IMR-90 (cell line): ENCODE measurements at regions not wholly inside any gene's neighbourhood (a gene's known extent, or its start where the extent isn't known, plus 50 kb on each side); places are given as distances from the start of the nearest gene placed in this dataset.

ENCODE experiments used
- ATAC-seq: fragments of 200-7000 bp; cut with Tn5 transposase; 2 replicates; pipeline ENCODE4 v1.9.1; 2020; ENCODE audit warnings: low read depth, mild to moderate bottlenecking, moderate library complexity
- BruUV-seq: library from RNA; stranded (reverse); fragments of 400-500 nt; replicated peaks from 2 replicates; lab custom pipeline; 2021; lab: Mats Ljungman, UMichigan
- CTCF ChIA-PET: fragments of 300-600 bp; formaldehyde crosslinking; extraction: SDS; loops from one replicate; lab custom pipeline; 2021; ENCODE audit warnings: antibody characterized with exemption; lab: Yijun Ruan, JAX
- POLR2A ChIA-PET: fragments of 300-600 bp; sonication (Branson Sonifier 250); formaldehyde crosslinking; loops from one replicate; lab custom pipeline; 2022; ENCODE audit warnings: antibody characterized with exemption; ENCODE audit not compliant: unreplicated experiment; lab: Charles Lee
- DNase-seq: peaks from one replicate; pipeline ENCODE4 v3.0.0; 2013
- H2AFZ ChIP-seq: replicated peaks from 2 replicates; pipeline ENCODE3; 2013; ENCODE audit warnings: low read length, mild to moderate bottlenecking; ENCODE audit not compliant: poor library complexity
- H2AK5ac ChIP-seq: 2 replicates; pipeline ENCODE4 v1.6.1; 2013; ENCODE audit warnings: low read depth, low read length, inconsistent platforms
- H2AK9ac ChIP-seq: replicated peaks from 2 replicates; pipeline ENCODE3; 2013; ENCODE audit warnings: mild to moderate bottlenecking, low read depth, low read length, moderate library complexity; ENCODE audit not compliant: poor library complexity
- H2BK120ac ChIP-seq: 2 replicates; pipeline ENCODE4 v1.6.1; 2013; ENCODE audit warnings: low read depth, low read length, inconsistent platforms
- H2BK15ac ChIP-seq: 3 replicates; pipeline ENCODE4 v1.6.1; 2013; ENCODE audit warnings: low read depth, low read length, inconsistent platforms
- H2BK20ac ChIP-seq: 2 replicates; pipeline ENCODE4 v1.6.1; 2013; ENCODE audit warnings: low read depth, mild to moderate bottlenecking, inconsistent platforms, low read length, moderate library complexity
- H2BK5ac ChIP-seq: 2 replicates; pipeline ENCODE4 v1.6.1; 2013; ENCODE audit warnings: mild to moderate bottlenecking, low read depth, low read length, inconsistent platforms; ENCODE audit not compliant: poor library complexity, severe bottlenecking
- H3K14ac ChIP-seq: replicated peaks from 2 replicates; pipeline ENCODE4 v1.6.1; 2013; ENCODE audit warnings: low read depth, low read length, inconsistent platforms
- H3K18ac ChIP-seq: 2 replicates; pipeline ENCODE4 v1.6.1; 2013; ENCODE audit warnings: low read depth, low read length, control low read depth
- H3K23ac ChIP-seq: 2 replicates; pipeline ENCODE4 v1.6.1; 2013; ENCODE audit warnings: low read depth, low read length, inconsistent platforms
- H3K27ac ChIP-seq: 2 replicates; pipeline ENCODE4 v1.5.1; 2013; ENCODE audit warnings: mild to moderate bottlenecking, control low read depth, low read length; ENCODE audit not compliant: insufficient read depth
- H3K27me3 ChIP-seq: 2 replicates; pipeline ENCODE4 v1.6.1; 2013; ENCODE audit warnings: low read length; ENCODE audit not compliant: control insufficient read depth, insufficient read depth
- H3K36me3 ChIP-seq: 2 replicates; pipeline ENCODE4 v1.6.1; 2013; ENCODE audit warnings: low read length, mixed read lengths; ENCODE audit not compliant: control insufficient read depth, insufficient read depth
- H3K4ac ChIP-seq: 2 replicates; pipeline ENCODE4 v1.6.1; 2013; ENCODE audit warnings: low read depth, low read length, inconsistent platforms
- H3K4me1 ChIP-seq: 2 replicates; pipeline ENCODE4 v1.6.1; 2013; ENCODE audit warnings: low read length, mixed read lengths; ENCODE audit not compliant: control insufficient read depth, insufficient read depth
- H3K4me2 ChIP-seq: 2 replicates; pipeline ENCODE4 v1.6.1; 2013; ENCODE audit warnings: low read depth, mild to moderate bottlenecking, control low read depth, low read length, moderate library complexity
- H3K4me3 ChIP-seq: 2 replicates; pipeline ENCODE4 v1.5.1; 2013; ENCODE audit warnings: low read depth, mild to moderate bottlenecking, control low read depth, low read length, moderate library complexity; ENCODE audit not compliant: insufficient read depth
- H3K56ac ChIP-seq: 2 replicates; pipeline ENCODE4 v1.6.1; 2013; ENCODE audit warnings: low read length, inconsistent platforms; ENCODE audit not compliant: insufficient read depth; ENCODE audit errors: extremely low read depth
- H3K79me1 ChIP-seq, 2 experiments: 2 replicates each; pipeline ENCODE4 v1.6.1; 2013; ENCODE audit warnings: low read length in 2 of 2, inconsistent platforms in 1 of 2, low read depth in 1 of 2
- H3K9ac ChIP-seq: 2 replicates; pipeline ENCODE4 v1.6.1; 2013; ENCODE audit warnings: low read depth, low read length, control low read depth
- H3K9me1 ChIP-seq: 2 replicates; pipeline ENCODE4 v1.6.1; 2013; ENCODE audit warnings: low read length, inconsistent platforms; ENCODE audit not compliant: insufficient read depth
- H3K9me3 ChIP-seq: 2 replicates; pipeline ENCODE4 v1.6.1; 2013; ENCODE audit warnings: low read length; ENCODE audit not compliant: control insufficient read depth, insufficient read depth
- H4K20me1 ChIP-seq: 2 replicates; pipeline ENCODE4 v1.6.1; 2013; ENCODE audit warnings: low read length, inconsistent platforms; ENCODE audit not compliant: insufficient read depth
- H4K5ac ChIP-seq: 2 replicates; pipeline ENCODE4 v1.6.1; 2013; ENCODE audit warnings: mild to moderate bottlenecking, low read depth, low read length, control low read depth
- H4K8ac ChIP-seq, 2 experiments: 2 replicates each; pipeline ENCODE4 v1.6.1; 2013; ENCODE audit warnings: low read depth in 2 of 2, low read length in 2 of 2, control low read depth in 1 of 2, inconsistent platforms in 1 of 2
- H4K91ac ChIP-seq: 2 replicates; pipeline ENCODE4 v1.6.1; 2013; ENCODE audit warnings: low read depth, low read length, inconsistent platforms; ENCODE audit not compliant: insufficient read depth
- BHLHE40 ChIP-seq: fragments of 150-350 bp; IDR thresholded peaks from 2 replicates; pipeline ENCODE4 v1.6.1; 2016; ENCODE audit warnings: mild to moderate bottlenecking, low read depth, low read length
- CEBPB ChIP-seq: IDR thresholded peaks from 2 replicates; pipeline ENCODE4 v1.6.1; 2012; ENCODE audit warnings: low read depth, low read length, improper control_type of control experiment
- CHD1 ChIP-seq: IDR thresholded peaks from 2 replicates; pipeline ENCODE4 v1.6.1; 2012; ENCODE audit warnings: low read depth, low read length, improper control_type of control experiment
- ELK1 ChIP-seq: fragments of 150-350 bp; IDR thresholded peaks from 2 replicates; pipeline ENCODE4 v1.6.1; 2016; ENCODE audit warnings: low read depth, mild to moderate bottlenecking, low read length, moderate library complexity, borderline replicate concordance
- FOS ChIP-seq: fragments of 150-350 bp; IDR thresholded peaks from 2 replicates; pipeline ENCODE4 v1.6.1; 2016; ENCODE audit warnings: low read depth, low read length
- MAFK ChIP-seq: IDR thresholded peaks from 2 replicates; pipeline ENCODE4 v1.6.1; 2012; ENCODE audit warnings: low read depth, low read length, improper control_type of control experiment
- MAZ ChIP-seq: IDR thresholded peaks from 2 replicates; pipeline ENCODE4 v1.6.1; 2012; ENCODE audit warnings: low read depth, mild to moderate bottlenecking, low read length, improper control_type of control experiment, moderate library complexity, borderline replicate concordance
- MXI1 ChIP-seq: IDR thresholded peaks from 2 replicates; pipeline ENCODE4 v1.6.1; 2012; ENCODE audit warnings: low read depth, mild to moderate bottlenecking, low read length, moderate library complexity, borderline replicate concordance
- NFE2L2 ChIP-seq: fragments of 150-350 bp; IDR thresholded peaks from 2 replicates; pipeline ENCODE4 v1.6.1; 2016; ENCODE audit warnings: low read depth, mild to moderate bottlenecking, low read length
- POLR2A ChIP-seq: IDR thresholded peaks from 2 replicates; pipeline ENCODE4 v1.6.1; 2012; ENCODE audit warnings: mild to moderate bottlenecking, low read depth, low read length
- RAD21 ChIP-seq: IDR thresholded peaks from 2 replicates; pipeline ENCODE4 v1.6.1; 2012; ENCODE audit warnings: low read length, improper control_type of control experiment
- RCOR1 ChIP-seq: IDR thresholded peaks from 2 replicates; pipeline ENCODE4 v1.6.1; 2012; ENCODE audit warnings: mild to moderate bottlenecking, low read length, improper control_type of control experiment; ENCODE audit not compliant: insufficient replicate concordance
- RFX5 ChIP-seq: IDR thresholded peaks from 2 replicates; pipeline ENCODE4 v1.8.0; 2012; ENCODE audit warnings: low read depth, mild to moderate bottlenecking, low read length, moderate library complexity
- SMC3 ChIP-seq: fragments of 150-350 bp; IDR thresholded peaks from 2 replicates; pipeline ENCODE4 v1.6.1; 2016; ENCODE audit warnings: low read depth, mild to moderate bottlenecking, antibody characterized with exemption, low read length, moderate library complexity
- WGBS, 2 experiments: methylation state at CpG; one replicate each; pipeline versions ENCODE4 v1.1.5 to v1.1.7; 2013; ENCODE audit warnings: missing lambda C conversion rate in 2 of 2; ENCODE audit not compliant: insufficient read length in 1 of 2; ENCODE audit errors: extremely low coverage in 2 of 2; 5-methylcytosine and 5-hydroxymethylcytosine counted together
- dilution Hi-C: fragments of 300-500 bp; cut with HindIII; formaldehyde crosslinking; loops from one replicate; pipeline ENCODE4 v1.14.3; 2018; ENCODE audit warnings: low sequenced_read_pairs; ENCODE audit not compliant: unreplicated experiment
- in situ Hi-C: fragments of 300-500 bp; cut with MboI; formaldehyde crosslinking; loops from 3 replicates; pipeline ENCODE4 v1.14.3; 2019; ENCODE audit warnings: low sequenced_read_pairs, inconsistent platforms, mixed read lengths
- intact Hi-C: fragments of 100-400 bp; cut with micrococcal nuclease; formaldehyde crosslinking; loops from 2 replicates; pipeline ENCODE4 v1.10.0; 2022
- TF ChIP-seq, protein P1 (sequence below): fragments of 150-350 bp; IDR thresholded peaks from 2 replicates; pipeline ENCODE4 v1.6.1; 2017; ENCODE audit warnings: mild to moderate bottlenecking, antibody characterized with exemption, low read length, low read depth
- TF ChIP-seq, protein P2 (sequence below): conservative IDR thresholded peaks from 2 replicates; pipeline ENCODE4 v1.5.1; 2012; ENCODE audit warnings: mild to moderate bottlenecking, low read depth, low read length, improper control_type of control experiment

DNA sequence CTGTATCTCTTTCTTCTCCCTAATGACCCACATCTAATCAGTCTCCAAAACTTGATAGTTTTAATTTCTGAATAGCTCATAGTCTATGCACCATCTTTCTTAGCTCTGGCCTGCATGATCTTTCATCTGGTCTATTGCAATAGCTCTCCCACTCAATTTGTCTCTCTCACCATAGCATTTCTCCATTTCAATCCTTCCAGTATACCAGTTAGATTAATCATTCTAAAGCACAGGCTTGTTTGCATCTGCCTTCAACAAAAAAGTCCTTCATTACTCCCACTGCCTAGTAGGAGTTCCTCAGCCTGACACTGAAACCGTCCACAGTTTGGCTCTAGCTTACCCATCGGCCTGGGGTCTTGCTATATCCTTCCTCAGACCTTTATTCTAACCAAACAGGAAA is 344.9 kb downstream of the ENC1 start:
- no TSS peak for BruUV-seq
- Histone ChIP-seq H4K5ac (no peak overlapping the region), H4K20me1 (no peaks in the 10 kb centered on the region), H2AFZ (no peak overlapping the region), H3K14ac (no peak overlapping the region), H3K18ac (no peak overlapping the region), H3K27ac (no peak overlapping the region), H2BK20ac (no peak overlapping the region), H2AK9ac (no peak overlapping the region), H3K9ac (no peak overlapping the region), H2BK15ac (no peak overlapping the region), H3K4me1 (peaks cover 1% of the 10 kb centered on the region; the same call in 1 of the 2 replicates), H3K4me2 (no peak overlapping the region), H3K4me3 (no peak overlapping the region), H4K8ac (no peak overlapping the region), H3K56ac (no peak overlapping the region), H2AK5ac (no peak overlapping the region), H3K79me1 (no peaks in the 10 kb centered on the region), H3K27me3 (peaks cover 11% of the 10 kb centered on the region), H4K91ac (no peak overlapping the region), H3K4ac (no peak overlapping the region), H3K9me3 (no peaks in the 10 kb centered on the region), H2BK5ac (no peak overlapping the region), H2BK120ac (no peak overlapping the region), H3K9me1 (no peaks in the 10 kb centered on the region), H3K36me3 (no peaks in the 10 kb centered on the region), H3K23ac (no peak overlapping the region)
- WGBS, 2 experiments, result 69% methylated on average over 2 of the region's 2 CpGs; no CpG with 5 or more reads in 1 of the 2 experiments
- in situ Hi-C loops (no loop called here), intact Hi-C loops (no loop called here), dilution Hi-C loops (no loop called here)
- no peak for DNase-seq
- POLR2A ChIA-PET, result no interaction called here
- no peak for ATAC-seq
- CTCF ChIA-PET, result no interaction called here
- TF ChIP-seq, protein P1, sequence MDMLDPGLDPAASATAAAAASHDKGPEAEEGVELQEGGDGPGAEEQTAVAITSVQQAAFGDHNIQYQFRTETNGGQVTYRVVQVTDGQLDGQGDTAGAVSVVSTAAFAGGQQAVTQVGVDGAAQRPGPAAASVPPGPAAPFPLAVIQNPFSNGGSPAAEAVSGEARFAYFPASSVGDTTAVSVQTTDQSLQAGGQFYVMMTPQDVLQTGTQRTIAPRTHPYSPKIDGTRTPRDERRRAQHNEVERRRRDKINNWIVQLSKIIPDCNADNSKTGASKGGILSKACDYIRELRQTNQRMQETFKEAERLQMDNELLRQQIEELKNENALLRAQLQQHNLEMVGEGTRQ, result no peak
- TF ChIP-seq POLR2A (no peak), RFX5 (no peak), MXI1 (no peak), SMC3 (no peak), MAZ (no peak), MAFK (no peak), RCOR1 (no peak), CEBPB (no peak), CHD1 (no peak), RAD21 (no peak), NFE2L2 (no peak), BHLHE40 (no peak), ELK1 (no peak), FOS (no peak)
- TF ChIP-seq, protein P2, sequence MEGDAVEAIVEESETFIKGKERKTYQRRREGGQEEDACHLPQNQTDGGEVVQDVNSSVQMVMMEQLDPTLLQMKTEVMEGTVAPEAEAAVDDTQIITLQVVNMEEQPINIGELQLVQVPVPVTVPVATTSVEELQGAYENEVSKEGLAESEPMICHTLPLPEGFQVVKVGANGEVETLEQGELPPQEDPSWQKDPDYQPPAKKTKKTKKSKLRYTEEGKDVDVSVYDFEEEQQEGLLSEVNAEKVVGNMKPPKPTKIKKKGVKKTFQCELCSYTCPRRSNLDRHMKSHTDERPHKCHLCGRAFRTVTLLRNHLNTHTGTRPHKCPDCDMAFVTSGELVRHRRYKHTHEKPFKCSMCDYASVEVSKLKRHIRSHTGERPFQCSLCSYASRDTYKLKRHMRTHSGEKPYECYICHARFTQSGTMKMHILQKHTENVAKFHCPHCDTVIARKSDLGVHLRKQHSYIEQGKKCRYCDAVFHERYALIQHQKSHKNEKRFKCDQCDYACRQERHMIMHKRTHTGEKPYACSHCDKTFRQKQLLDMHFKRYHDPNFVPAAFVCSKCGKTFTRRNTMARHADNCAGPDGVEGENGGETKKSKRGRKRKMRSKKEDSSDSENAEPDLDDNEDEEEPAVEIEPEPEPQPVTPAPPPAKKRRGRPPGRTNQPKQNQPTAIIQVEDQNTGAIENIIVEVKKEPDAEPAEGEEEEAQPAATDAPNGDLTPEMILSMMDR, result no peak
